ENCODE measurements at regions not wholly inside any gene's neighbourhood (a gene's known extent, or its start where the extent isn't known, plus 50 kb on each side); places are given as distances from the start of the nearest gene placed in this dataset.

- TF ChIP-seq, protein P1, sequence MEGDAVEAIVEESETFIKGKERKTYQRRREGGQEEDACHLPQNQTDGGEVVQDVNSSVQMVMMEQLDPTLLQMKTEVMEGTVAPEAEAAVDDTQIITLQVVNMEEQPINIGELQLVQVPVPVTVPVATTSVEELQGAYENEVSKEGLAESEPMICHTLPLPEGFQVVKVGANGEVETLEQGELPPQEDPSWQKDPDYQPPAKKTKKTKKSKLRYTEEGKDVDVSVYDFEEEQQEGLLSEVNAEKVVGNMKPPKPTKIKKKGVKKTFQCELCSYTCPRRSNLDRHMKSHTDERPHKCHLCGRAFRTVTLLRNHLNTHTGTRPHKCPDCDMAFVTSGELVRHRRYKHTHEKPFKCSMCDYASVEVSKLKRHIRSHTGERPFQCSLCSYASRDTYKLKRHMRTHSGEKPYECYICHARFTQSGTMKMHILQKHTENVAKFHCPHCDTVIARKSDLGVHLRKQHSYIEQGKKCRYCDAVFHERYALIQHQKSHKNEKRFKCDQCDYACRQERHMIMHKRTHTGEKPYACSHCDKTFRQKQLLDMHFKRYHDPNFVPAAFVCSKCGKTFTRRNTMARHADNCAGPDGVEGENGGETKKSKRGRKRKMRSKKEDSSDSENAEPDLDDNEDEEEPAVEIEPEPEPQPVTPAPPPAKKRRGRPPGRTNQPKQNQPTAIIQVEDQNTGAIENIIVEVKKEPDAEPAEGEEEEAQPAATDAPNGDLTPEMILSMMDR (conservative IDR thresholded peaks at IDR 0.05), result no peak
- no peak for TF ChIP-seq EZH2 (IDR thresholded peaks at IDR 0.05; ENCODE audit: low read depth)
Measured at GRCh38 chr9:12618956-12619355, 74.2 kb upstream of the TYRP1 start.

All from PC-9 (cell line).